CD4-positive, alpha-beta T cell treated with Interleukin-1 beta for 1 hour (primary cell): ENCODE measurements at regions not wholly inside any gene's neighbourhood (a gene's known extent, or its start where the extent isn't known, plus 50 kb on each side); places are given as distances from the start of the nearest gene placed in this dataset.

ENCODE experiments used
- DNase-seq, 2 donors: peaks; one replicate each; pipeline ENCODE4 v3.0.0-alpha.2; 2020 to 2022

- no peak for DNase-seq
Observed at GRCh38 chr14:99100497-99101270, 171.3 kb downstream of the BCL11B start.

DNA sequence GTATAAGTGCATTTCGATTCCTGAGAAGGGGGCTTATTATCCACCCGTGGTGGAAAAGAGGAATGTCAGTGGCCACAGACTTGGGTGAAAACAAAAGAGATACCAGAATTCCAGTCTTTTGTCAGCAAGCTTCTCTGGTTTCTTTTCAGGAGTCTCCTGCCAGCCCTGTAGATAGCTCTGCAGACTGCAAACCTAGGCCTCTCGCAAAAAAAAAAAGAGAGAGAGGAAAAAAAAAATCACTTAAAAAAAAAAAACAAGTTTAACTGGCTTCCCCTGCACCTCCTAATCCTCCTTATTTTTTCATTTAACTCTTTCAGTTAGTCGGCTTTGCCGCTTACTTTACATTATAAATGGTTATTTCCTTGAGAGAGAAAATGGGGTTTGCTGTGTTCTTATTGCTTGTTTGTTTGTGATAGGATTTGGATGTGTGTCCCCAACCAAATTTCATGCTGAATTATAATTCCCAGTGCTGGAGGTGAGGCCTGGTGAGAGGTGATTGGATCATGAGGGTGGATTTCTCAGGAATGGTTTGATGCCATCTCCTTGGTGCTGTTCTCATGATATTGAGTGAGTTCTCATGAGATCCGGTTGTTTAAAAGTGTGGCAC, 170.0 kb downstream of the BCL11B start:
- DNase-seq: no peak

DNA sequence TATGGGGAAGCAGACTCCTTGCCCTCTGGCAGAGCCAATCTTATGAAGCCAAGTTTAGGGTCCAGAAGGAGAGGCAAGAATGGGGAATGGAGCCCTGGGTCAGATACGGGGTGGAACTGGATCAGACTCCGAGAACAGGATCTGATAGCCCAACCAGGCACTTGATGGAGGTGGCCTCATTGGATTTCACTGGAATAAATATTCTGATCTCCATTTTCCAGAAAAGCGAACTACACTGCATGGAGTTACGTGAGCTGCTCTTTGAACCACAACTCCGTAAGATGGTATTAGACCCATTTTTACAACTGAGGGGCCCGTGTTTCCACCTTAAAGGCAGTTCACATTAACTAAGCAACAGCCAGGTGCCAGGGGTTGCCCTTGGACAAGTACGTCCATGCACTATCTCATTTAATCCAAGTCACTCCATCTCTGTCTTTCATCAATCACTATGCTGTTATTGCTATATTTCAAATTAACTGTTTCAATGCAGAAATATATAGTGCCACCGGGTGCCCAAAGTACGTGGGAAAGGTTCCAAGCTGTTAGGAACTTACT, 155.2 kb downstream of the BCL11B start:
- DNase-seq: no peak

DNA sequence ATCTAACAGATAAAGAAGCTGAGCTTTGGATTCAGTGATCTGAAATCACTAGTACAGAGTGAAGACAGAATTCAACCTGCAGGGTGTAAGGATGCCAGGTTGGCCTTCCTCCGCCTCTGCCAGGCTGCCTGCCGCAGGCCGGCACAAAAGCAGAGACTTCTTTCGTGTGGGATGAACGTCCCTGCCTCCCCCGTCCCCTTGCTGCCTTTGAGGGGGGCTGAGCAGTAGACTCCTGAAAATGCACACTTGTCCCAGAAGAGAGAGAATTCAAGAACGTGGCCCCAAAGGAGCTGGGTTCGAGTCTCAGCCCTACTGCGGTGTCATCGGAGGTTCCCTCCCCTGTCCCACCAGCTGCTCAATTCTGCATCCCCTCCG, 154.3 kb downstream of the BCL11B start:
- no peak for DNase-seq

DNA sequence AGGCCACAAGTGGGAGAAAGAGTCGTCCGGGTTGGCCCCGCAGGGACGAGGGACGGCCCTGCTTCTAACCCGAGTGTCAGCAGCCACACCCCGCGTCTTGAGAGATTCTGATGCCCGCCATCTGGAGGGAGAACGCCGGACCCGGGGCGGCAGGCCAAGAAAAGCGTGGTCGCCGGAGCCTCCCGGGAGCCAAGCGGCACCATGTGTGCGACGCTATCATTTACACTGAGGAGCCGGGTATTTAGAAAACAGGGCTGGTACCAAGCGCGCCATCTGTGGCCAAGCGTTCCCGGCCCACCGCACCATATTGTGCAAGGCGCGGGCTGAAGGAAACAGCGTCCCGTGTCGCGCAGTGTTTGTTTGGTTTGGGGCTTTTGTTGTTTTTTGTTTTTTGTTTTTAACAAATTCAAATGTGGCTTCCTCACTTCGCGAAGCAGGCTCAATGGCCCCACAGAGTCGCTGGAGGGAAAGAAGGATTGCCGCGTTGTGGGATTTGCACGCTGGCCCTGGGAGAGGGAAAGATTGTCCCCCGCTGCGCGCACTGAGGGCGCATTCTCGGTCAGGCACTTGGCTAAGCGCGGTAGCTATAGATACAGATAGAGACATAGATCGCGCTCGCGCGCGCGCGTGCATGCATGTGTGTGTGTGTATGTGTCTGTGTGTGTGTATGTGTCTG, 153.8 kb downstream of the BCL11B start:
- no peak for DNase-seq

DNA sequence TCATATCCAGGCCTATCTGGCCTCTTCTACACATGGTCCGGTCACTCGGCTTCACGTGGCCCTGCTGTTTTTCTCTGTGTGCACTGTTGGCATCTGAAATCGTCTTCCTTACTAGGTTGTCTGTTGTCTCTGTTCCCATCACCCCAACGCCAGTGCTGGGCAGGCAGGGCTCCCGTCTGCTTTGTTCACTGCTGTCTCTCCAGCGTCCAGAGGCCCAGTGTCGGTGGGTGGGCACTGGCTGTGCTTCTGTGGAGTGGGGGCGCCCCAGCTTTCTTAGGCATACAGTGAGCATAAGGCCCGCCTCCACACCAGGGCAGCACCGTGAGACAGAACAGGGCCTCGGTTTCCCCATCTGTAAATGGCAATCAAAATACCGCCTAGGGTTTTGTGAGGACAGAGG, 153.1 kb downstream of the BCL11B start:
- DNase-seq: no peak
